ENCODE measurements at regions not wholly inside any gene's neighbourhood (a gene's known extent, or its start where the extent isn't known, plus 50 kb on each side); places are given as distances from the start of the nearest gene placed in this dataset.

GRCh38 chr14:53871951-53872350 lies 84.7 kb downstream of the BMP4 start:
- H3K27ac ChIP-seq (ENCODE audit: low read depth) = no peak overlapping the region
- H3K4me1 Mint-ChIP-seq = no peaks in the 10 kb centered on the region
- no peak overlapping the region for H3K27ac Mint-ChIP-seq
- no peak overlapping the region for H2AFZ ChIP-seq
- peaks cover 12% of the 10 kb centered on the region; the same call in 1 of the 2 replicates for H3K9me2 ChIP-seq (ENCODE audit: insufficient read depth)
- no peaks in the 10 kb centered on the region for H3K27me3 ChIP-seq (ENCODE audit: insufficient read depth)
- H3K4me3 Mint-ChIP-seq = no peak overlapping the region
- no peaks in the 10 kb centered on the region for H3F3A ChIP-seq (replicated peaks; ENCODE audit: low read depth)
- no peaks in the 10 kb centered on the region for H3K36me3 Mint-ChIP-seq (ENCODE audit: low read depth)
- H4K20me1 ChIP-seq (replicated peaks; ENCODE audit: insufficient read depth) = no peaks in the 10 kb centered on the region
- H3K4me1 ChIP-seq (ENCODE audit: insufficient read depth) = no peaks in the 10 kb centered on the region
- no peak overlapping the region for H3K4me2 ChIP-seq
- H3K27me3 Mint-ChIP-seq (ENCODE audit: insufficient read depth, low read depth, poor library complexity) = peaks cover 7% of the 10 kb centered on the region
- no peak overlapping the region for H3K4me3 ChIP-seq
- no peaks in the 10 kb centered on the region for H3K36me3 ChIP-seq (ENCODE audit: insufficient read depth)
- TF ChIP-seq EZH2 (IDR thresholded peaks at IDR 0.05; ENCODE audit: low read depth, unreplicated experiment) (no peak), STAT1 (IDR thresholded peaks at IDR 0.05; ENCODE audit: unreplicated experiment) (no peak), ZNF331 (CRISPR knock-in tag; IDR thresholded peaks at IDR 0.05; ENCODE audit: low read depth) (no peak), CREB1 (CRISPR knock-in tag; IDR thresholded peaks at IDR 0.05; ENCODE audit: low read depth) (no peak), EZH2phosphoT487 (IDR thresholded peaks at IDR 0.05; ENCODE audit: unreplicated experiment) (no peak), ZNF114 (CRISPR knock-in tag; IDR thresholded peaks at IDR 0.05) (no peak), CTCF (conservative IDR thresholded peaks at IDR 0.05; ENCODE audit: low read depth in 2 of 2) (no peak), NANOG (IDR thresholded peaks at IDR 0.05; ENCODE audit: borderline replicate concordance) (no peak), JUNB (IDR thresholded peaks at IDR 0.05; ENCODE audit: unreplicated experiment) (no peak), POLR2AphosphoS5 (IDR thresholded peaks at IDR 0.05; ENCODE audit: low read depth) (no peak)
- TF ChIP-seq, protein P1, sequence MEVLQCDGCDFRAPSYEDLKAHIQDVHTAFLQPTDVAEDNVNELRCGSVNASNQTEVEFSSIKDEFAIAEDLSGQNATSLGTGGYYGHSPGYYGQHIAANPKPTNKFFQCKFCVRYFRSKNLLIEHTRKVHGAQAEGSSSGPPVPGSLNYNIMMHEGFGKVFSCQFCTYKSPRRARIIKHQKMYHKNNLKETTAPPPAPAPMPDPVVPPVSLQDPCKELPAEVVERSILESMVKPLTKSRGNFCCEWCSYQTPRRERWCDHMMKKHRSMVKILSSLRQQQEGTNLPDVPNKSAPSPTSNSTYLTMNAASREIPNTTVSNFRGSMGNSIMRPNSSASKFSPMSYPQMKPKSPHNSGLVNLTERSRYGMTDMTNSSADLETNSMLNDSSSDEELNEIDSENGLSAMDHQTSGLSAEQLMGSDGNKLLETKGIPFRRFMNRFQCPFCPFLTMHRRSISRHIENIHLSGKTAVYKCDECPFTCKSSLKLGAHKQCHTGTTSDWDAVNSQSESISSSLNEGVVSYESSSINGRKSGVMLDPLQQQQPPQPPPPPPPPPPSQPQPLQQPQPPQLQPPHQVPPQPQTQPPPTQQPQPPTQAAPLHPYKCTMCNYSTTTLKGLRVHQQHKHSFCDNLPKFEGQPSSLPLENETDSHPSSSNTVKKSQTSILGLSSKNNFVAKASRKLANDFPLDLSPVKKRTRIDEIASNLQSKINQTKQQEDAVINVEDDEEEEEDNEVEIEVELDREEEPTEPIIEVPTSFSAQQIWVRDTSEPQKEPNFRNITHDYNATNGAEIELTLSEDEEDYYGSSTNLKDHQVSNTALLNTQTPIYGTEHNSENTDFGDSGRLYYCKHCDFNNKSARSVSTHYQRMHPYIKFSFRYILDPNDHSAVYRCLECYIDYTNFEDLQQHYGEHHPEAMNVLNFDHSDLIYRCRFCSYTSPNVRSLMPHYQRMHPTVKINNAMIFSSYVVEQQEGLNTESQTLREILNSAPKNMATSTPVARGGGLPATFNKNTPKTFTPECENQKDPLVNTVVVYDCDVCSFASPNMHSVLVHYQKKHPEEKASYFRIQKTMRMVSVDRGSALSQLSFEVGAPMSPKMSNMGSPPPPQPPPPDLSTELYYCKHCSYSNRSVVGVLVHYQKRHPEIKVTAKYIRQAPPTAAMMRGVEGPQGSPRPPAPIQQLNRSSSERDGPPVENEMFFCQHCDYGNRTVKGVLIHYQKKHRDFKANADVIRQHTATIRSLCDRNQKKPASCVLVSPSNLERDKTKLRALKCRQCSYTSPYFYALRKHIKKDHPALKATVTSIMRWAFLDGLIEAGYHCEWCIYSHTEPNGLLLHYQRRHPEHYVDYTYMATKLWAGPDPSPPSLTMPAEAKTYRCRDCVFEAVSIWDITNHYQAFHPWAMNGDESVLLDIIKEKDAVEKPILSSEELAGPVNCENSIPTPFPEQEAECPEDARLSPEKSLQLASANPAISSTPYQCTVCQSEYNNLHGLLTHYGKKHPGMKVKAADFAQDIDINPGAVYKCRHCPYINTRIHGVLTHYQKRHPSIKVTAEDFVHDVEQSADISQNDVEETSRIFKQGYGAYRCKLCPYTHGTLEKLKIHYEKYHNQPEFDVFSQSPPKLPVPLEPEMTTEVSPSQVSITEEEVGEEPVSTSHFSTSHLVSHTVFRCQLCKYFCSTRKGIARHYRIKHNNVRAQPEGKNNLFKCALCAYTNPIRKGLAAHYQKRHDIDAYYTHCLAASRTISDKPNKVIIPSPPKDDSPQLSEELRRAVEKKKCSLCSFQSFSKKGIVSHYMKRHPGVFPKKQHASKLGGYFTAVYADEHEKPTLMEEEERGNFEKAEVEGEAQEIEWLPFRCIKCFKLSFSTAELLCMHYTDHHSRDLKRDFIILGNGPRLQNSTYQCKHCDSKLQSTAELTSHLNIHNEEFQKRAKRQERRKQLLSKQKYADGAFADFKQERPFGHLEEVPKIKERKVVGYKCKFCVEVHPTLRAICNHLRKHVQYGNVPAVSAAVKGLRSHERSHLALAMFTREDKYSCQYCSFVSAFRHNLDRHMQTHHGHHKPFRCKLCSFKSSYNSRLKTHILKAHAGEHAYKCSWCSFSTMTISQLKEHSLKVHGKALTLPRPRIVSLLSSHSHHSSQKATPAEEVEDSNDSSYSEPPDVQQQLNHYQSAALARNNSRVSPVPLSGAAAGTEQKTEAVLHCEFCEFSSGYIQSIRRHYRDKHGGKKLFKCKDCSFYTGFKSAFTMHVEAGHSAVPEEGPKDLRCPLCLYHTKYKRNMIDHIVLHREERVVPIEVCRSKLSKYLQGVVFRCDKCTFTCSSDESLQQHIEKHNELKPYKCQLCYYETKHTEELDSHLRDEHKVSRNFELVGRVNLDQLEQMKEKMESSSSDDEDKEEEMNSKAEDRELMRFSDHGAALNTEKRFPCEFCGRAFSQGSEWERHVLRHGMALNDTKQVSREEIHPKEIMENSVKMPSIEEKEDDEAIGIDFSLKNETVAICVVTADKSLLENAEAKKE (CRISPR knock-in tag; IDR thresholded peaks at IDR 0.05) = no peak
- TF ChIP-seq, protein P2, sequence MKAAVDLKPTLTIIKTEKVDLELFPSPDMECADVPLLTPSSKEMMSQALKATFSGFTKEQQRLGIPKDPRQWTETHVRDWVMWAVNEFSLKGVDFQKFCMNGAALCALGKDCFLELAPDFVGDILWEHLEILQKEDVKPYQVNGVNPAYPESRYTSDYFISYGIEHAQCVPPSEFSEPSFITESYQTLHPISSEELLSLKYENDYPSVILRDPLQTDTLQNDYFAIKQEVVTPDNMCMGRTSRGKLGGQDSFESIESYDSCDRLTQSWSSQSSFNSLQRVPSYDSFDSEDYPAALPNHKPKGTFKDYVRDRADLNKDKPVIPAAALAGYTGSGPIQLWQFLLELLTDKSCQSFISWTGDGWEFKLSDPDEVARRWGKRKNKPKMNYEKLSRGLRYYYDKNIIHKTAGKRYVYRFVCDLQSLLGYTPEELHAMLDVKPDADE (IDR thresholded peaks at IDR 0.05) = no peak
- TF ChIP-seq, protein P3, sequence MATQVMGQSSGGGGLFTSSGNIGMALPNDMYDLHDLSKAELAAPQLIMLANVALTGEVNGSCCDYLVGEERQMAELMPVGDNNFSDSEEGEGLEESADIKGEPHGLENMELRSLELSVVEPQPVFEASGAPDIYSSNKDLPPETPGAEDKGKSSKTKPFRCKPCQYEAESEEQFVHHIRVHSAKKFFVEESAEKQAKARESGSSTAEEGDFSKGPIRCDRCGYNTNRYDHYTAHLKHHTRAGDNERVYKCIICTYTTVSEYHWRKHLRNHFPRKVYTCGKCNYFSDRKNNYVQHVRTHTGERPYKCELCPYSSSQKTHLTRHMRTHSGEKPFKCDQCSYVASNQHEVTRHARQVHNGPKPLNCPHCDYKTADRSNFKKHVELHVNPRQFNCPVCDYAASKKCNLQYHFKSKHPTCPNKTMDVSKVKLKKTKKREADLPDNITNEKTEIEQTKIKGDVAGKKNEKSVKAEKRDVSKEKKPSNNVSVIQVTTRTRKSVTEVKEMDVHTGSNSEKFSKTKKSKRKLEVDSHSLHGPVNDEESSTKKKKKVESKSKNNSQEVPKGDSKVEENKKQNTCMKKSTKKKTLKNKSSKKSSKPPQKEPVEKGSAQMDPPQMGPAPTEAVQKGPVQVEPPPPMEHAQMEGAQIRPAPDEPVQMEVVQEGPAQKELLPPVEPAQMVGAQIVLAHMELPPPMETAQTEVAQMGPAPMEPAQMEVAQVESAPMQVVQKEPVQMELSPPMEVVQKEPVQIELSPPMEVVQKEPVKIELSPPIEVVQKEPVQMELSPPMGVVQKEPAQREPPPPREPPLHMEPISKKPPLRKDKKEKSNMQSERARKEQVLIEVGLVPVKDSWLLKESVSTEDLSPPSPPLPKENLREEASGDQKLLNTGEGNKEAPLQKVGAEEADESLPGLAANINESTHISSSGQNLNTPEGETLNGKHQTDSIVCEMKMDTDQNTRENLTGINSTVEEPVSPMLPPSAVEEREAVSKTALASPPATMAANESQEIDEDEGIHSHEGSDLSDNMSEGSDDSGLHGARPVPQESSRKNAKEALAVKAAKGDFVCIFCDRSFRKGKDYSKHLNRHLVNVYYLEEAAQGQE (IDR thresholded peaks at IDR 0.05; ENCODE audit: unreplicated experiment) = no peak
- no peak for DNase-seq (ENCODE audit: low spot score)
- no peaks in the 10 kb centered on the region for H3K79me2 ChIP-seq (replicated peaks; ENCODE audit: insufficient read depth)
- no peaks in the 10 kb centered on the region for H3K9me3 Mint-ChIP-seq
- ATAC-seq = no peak

Data from GM23338 (cell line).